Gastrocnemius medialis (tissue), 4 donors: ENCODE measurements at regions not wholly inside any gene's neighbourhood (a gene's known extent, or its start where the extent isn't known, plus 50 kb on each side); places are given as distances from the start of the nearest gene placed in this dataset.

Experiments
- ATAC-seq, 2 donors: fragments of 150-250 bp; one replicate each; pipeline ENCODE4 v1.9.1; 2016
- DNase-seq, 2 donors: peaks; one replicate each; pipeline ENCODE4 v3.0.0-alpha.2; 2019
- H3K27ac ChIP-seq, 4 donors: fragments of 200-600 bp; sonication (generic); 1 replicate in 1 of 4; 2 replicates in 3 of 4; pipeline ENCODE4 v1.5.1; 2016 to 2018; ENCODE audit warnings: mild to moderate bottlenecking in 2 of 4, moderate library complexity in 1 of 4
- H3K27me3 ChIP-seq, 3 donors: fragments of 200-600 bp; sonication (generic) in 2 of 3; 1 replicate in 1 of 3; 2 replicates in 2 of 3; pipeline versions ENCODE4 v1.5.1 to v1.6.0; 2016 to 2019; ENCODE audit warnings: mild to moderate bottlenecking in 1 of 3, moderate library complexity in 1 of 3
- H3K36me3 ChIP-seq, 2 donors: fragments of 200-600 bp; sonication (generic) in 1 of 2; one replicate each; pipeline ENCODE4 v1.5.1; 2017 to 2018
- H3K4me1 ChIP-seq, 2 donors: fragments of 200-600 bp; sonication (generic) in 1 of 2; one replicate each; pipeline ENCODE4 v1.5.1; 2016 to 2017; ENCODE audit warnings: mild to moderate bottlenecking in 2 of 2
- H3K4me3 ChIP-seq, 4 donors: fragments of 200-600 bp; sonication (generic) in 3 of 4; 1 replicate in 1 of 4; 2 replicates in 3 of 4; pipeline ENCODE4 v1.5.1; 2016 to 2019; ENCODE audit warnings: mild to moderate bottlenecking in 2 of 4
- H3K9me3 ChIP-seq, 3 donors: fragments of 200-600 bp; sonication (generic) in 2 of 3; 1 replicate in 1 of 3; 2 replicates in 2 of 3; pipeline ENCODE4 v1.5.1; 2016 to 2019
- CTCF ChIP-seq, 5 experiments: fragments of 450-650 bp in 3 of 5; fragments of 200-600 bp in 2 of 5; sonication (generic) in 2 of 5; IDR thresholded peaks in 4 of 5; conservative IDR thresholded peaks in 1 of 5; 1 replicate in 4 of 5; 2 replicates in 1 of 5; pipeline ENCODE4 v1.5.1; 2016 to 2019; ENCODE audit warnings: antibody characterized with exemption in 5 of 5, mild to moderate bottlenecking in 3 of 5, moderate library complexity in 3 of 5
- POLR2A ChIP-seq, 2 donors: fragments of 450-650 bp; IDR thresholded peaks; one replicate each; pipeline ENCODE4 v1.6.1; 2017; ENCODE audit warnings: antibody characterized with exemption in 2 of 2, mild to moderate bottlenecking in 2 of 2, moderate library complexity in 2 of 2
- in situ Hi-C, 4 donors: fragments of 200-750 bp; cut with MboI; loops; one replicate each; pipeline versions ENCODE4 v1.15.0 to v1.8.0; 2017; ENCODE audit warnings: low sequenced_read_pairs in 4 of 4
- intact Hi-C: fragments of 100-400 bp; cut with DNase I; formaldehyde crosslinking; loops from one replicate; pipeline ENCODE4 v1.15.1; 2023; ENCODE audit warnings: low total_unique reads

DNA sequence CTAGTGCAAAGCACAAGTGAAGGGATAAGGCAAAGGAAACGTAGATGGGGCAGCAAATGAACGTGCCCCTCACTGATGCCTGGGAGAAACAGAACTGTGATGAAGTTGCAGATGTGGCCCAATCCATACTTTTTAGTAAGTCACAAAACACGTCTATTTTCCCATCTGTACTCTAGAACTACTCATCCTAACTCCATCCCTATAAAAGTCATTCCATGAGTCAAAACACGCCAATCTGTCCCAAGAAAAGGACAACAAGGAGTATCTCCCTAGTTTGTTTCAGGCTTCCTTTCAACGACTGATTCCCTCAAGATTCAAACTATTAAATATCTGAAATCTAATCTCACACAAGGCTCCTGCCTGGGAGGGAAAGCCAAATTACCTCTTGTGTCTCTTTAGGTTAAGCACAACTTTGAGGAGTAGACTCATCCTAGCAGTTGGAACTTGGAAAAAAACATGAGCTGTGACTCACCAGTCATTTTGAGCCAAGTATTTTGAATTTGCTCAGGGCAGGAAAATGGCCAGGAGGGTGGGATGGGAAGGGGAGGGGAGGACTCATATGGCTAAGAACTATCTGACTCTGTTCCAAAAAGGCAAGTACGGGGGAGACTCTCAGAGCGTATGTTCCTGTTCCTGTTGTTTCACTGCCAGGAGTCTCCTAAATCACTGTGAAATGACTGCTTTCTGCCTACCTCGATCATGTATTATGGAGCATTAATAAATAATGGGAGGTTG, 214.5 kb upstream of the CAMK1G start:
- no peaks in the 10 kb centered on the region for H3K27me3 ChIP-seq
- H3K36me3 ChIP-seq, result no peaks in the 10 kb centered on the region
- no peak for TF ChIP-seq CTCF (IDR thresholded peaks at IDR 0.05 in 4 of 5, conservative IDR thresholded peaks at IDR 0.05 in 1 of 5)
- TF ChIP-seq POLR2A (IDR thresholded peaks at IDR 0.05), result no peak
- intact Hi-C loops (no loop called here), in situ Hi-C loops (no loop called here)
- H3K9me3 ChIP-seq, result no peaks in the 10 kb centered on the region
- DNase-seq (no peak), ATAC-seq (peak in 1 of 2 donors; percentile 26)
- H3K4me1 ChIP-seq, result no peaks in the 10 kb centered on the region
- H3K27ac ChIP-seq, result no peak overlapping the region
- H3K4me3 ChIP-seq, result no peak overlapping the region

GRCh38 chr1:209370241-209370995, 213.1 kb upstream of the CAMK1G start:
- DNase-seq, result no peak
- ATAC-seq, result no peak
- TF ChIP-seq CTCF (IDR thresholded peaks at IDR 0.05 in 4 of 5, conservative IDR thresholded peaks at IDR 0.05 in 1 of 5) (no peak), POLR2A (IDR thresholded peaks at IDR 0.05) (no peak)
- no peak overlapping the region for H3K4me3 ChIP-seq
- H3K4me1 ChIP-seq, result no peaks in the 10 kb centered on the region
- H3K27me3 ChIP-seq, result no peaks in the 10 kb centered on the region
- intact Hi-C loops, result no loop called here
- H3K36me3 ChIP-seq, result no peaks in the 10 kb centered on the region
- H3K27ac ChIP-seq, result no peak overlapping the region
- in situ Hi-C loops, result no loop called here
- no peaks in the 10 kb centered on the region for H3K9me3 ChIP-seq

- no peaks in the 10 kb centered on the region for H3K4me1 ChIP-seq
- no peak for DNase-seq
- TF ChIP-seq POLR2A (IDR thresholded peaks at IDR 0.05) (no peak), CTCF (IDR thresholded peaks at IDR 0.05 in 4 of 5, conservative IDR thresholded peaks at IDR 0.05 in 1 of 5) (no peak)
- intact Hi-C loops (no loop called here), in situ Hi-C loops (no loop called here)
- no peaks in the 10 kb centered on the region for H3K9me3 ChIP-seq
- no peak for ATAC-seq
- H3K27ac ChIP-seq, result no peak overlapping the region
- H3K36me3 ChIP-seq, result no peaks in the 10 kb centered on the region
- no peaks in the 10 kb centered on the region for H3K27me3 ChIP-seq
- no peak overlapping the region for H3K4me3 ChIP-seq
These were observed 208.4 kb upstream of the CAMK1G start for GRCh38 chr1:209375097-209375496.

- H3K27ac ChIP-seq, result no peak overlapping the region
- H3K9me3 ChIP-seq, result no peaks in the 10 kb centered on the region
- H3K4me1 ChIP-seq, result no peaks in the 10 kb centered on the region
- DNase-seq, result no peak
- H3K36me3 ChIP-seq, result no peaks in the 10 kb centered on the region
- in situ Hi-C loops (no loop called here), intact Hi-C loops (no loop called here)
- H3K4me3 ChIP-seq, result no peak overlapping the region
- ATAC-seq, result no peak
- H3K27me3 ChIP-seq, result no peaks in the 10 kb centered on the region
- TF ChIP-seq CTCF (IDR thresholded peaks at IDR 0.05 in 4 of 5, conservative IDR thresholded peaks at IDR 0.05 in 1 of 5), result no peak
These were observed 207.7 kb upstream of the CAMK1G start for GRCh38 chr1:209375671-209376365.
